DOHH2 (cell line): ENCODE measurements at regions not wholly inside any gene's neighbourhood (a gene's known extent, or its start where the extent isn't known, plus 50 kb on each side); places are given as distances from the start of the nearest gene placed in this dataset.

Experiments used
- H3F3A ChIP-seq: fragments of 200-600 bp; sonication (generic), shearing (Covaris generic); 2 replicates; pipeline ENCODE4 v1.6.0; 2016; ENCODE audit warnings: antibody characterized with exemption, mild to moderate bottlenecking; ENCODE audit not compliant: control insufficient read depth, insufficient read depth
- H3K27ac ChIP-seq: fragments of 200-600 bp; sonication (generic); 2 replicates; pipeline ENCODE4 v1.5.1; 2014; ENCODE audit warnings: low read depth, mild to moderate bottlenecking, low read length, moderate library complexity
- H3K27me3 ChIP-seq: fragments of 200-600 bp; sonication (generic); 2 replicates; pipeline ENCODE4 v1.6.1; 2014; ENCODE audit warnings: mild to moderate bottlenecking, low read length, mixed read lengths; ENCODE audit not compliant: control insufficient read depth
- H3K36me3 ChIP-seq: fragments of 200-600 bp; sonication (generic); 2 replicates; pipeline ENCODE4 v1.6.1; 2014; ENCODE audit warnings: mild to moderate bottlenecking, low read length, moderate library complexity, mixed read lengths; ENCODE audit not compliant: control insufficient read depth
- H3K4me1 ChIP-seq: fragments of 200-600 bp; sonication (generic); 2 replicates; pipeline ENCODE4 v1.6.1; 2014; ENCODE audit warnings: mild to moderate bottlenecking, low read length, mixed read lengths; ENCODE audit not compliant: control insufficient read depth
- H3K4me2 ChIP-seq: fragments of 200-600 bp; sonication (generic); 2 replicates; pipeline ENCODE4 v1.6.0; 2014; ENCODE audit warnings: mild to moderate bottlenecking, low read length, moderate library complexity
- H3K4me3 ChIP-seq: fragments of 200-600 bp; sonication (generic); 2 replicates; pipeline ENCODE4 v1.5.1; 2014; ENCODE audit warnings: mild to moderate bottlenecking, low read length, mixed read lengths
- H3K79me2 ChIP-seq: fragments of 200-600 bp; sonication (generic); 2 replicates; pipeline ENCODE4 v1.6.1; 2014; ENCODE audit warnings: mild to moderate bottlenecking, low read length, mixed read lengths; ENCODE audit not compliant: control insufficient read depth
- H3K9me2 ChIP-seq: fragments of 200-600 bp; sonication (generic); replicated peaks from 2 replicates; pipeline ENCODE4 v1.6.1; 2014; ENCODE audit warnings: mild to moderate bottlenecking, low read length, mixed read lengths; ENCODE audit not compliant: control insufficient read depth
- H3K9me3 ChIP-seq: fragments of 200-600 bp; sonication (generic); 2 replicates; pipeline ENCODE4 v1.6.1; 2014; ENCODE audit warnings: antibody characterized with exemption, low read length, mixed read lengths; ENCODE audit not compliant: control insufficient read depth, insufficient read depth
- H4K20me1 ChIP-seq: fragments of 200-600 bp; sonication (generic); 2 replicates; pipeline ENCODE4 v1.6.0; 2014; ENCODE audit warnings: low read depth, mild to moderate bottlenecking, antibody characterized with exemption, low read length, moderate library complexity; ENCODE audit not compliant: control insufficient read depth, insufficient read depth
- EZH2phosphoT487 ChIP-seq: fragments of 200-600 bp; sonication (generic); IDR thresholded peaks from 2 replicates; pipeline ENCODE4 v1.6.1; 2017; ENCODE audit warnings: borderline replicate concordance, mild to moderate bottlenecking, antibody characterized with exemption, low read length, moderate library complexity, mixed read lengths
- TF ChIP-seq, protein P1 (sequence below): fragments of 200-600 bp; sonication (generic); IDR thresholded peaks from one replicate; pipeline ENCODE4 v1.5.1; 2014; ENCODE audit warnings: antibody characterized with exemption, mild to moderate bottlenecking, low read depth, low read length; ENCODE audit not compliant: poor library complexity, severe bottlenecking

DNA sequence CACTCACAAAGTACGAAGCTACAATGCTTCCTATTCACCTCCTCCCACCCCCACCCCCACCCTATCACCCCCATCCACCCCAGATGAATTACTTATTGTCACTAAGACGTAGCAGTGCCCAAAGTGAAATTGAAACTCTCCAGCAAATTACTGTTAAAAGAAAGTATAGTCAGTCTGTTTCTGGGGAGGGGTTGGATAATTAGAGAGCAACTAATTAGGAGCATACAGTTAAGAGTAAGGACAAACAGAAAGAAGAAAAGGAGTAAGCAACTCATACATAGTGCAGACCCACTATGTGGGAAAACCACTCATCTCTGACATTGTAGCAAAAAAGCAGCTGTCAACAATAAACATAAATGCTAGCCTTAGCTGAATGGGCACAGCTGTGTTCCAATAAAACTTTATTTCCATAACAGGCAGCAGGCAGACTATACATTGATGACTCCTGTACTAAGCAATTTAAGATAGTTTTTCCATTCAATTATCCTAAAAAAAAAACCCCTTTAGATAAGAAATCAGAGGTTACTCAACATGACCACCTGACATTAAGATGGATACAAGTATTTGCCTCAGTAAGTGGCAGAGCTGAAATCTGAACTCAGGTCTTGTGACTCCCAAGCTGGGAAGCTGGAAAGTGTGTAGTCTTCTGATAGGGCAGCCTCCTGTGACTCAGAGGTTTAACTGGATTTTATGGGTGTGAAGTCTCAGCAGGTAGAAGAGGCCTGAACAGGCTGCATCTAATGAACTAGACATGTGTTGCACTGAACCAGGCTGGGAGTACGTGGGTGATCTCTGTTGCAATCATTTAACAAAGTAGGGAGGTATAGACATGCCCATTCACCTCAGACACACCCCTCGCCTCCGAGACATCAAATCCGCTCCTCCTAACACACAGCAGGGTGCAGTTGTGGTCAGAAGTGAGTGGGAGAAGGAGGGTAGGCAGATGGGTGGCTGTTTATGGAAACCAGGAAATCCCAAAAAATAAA, 171.8 kb upstream of the KLF7 start:
- H3K36me3 ChIP-seq, result no peaks in the 10 kb centered on the region
- H3K27me3 ChIP-seq, result peaks cover 36% of the 10 kb centered on the region
- H4K20me1 ChIP-seq, result no peaks in the 10 kb centered on the region
- no peaks in the 10 kb centered on the region for H3K4me1 ChIP-seq
- no peak for TF ChIP-seq EZH2phosphoT487
- TF ChIP-seq, protein P1, sequence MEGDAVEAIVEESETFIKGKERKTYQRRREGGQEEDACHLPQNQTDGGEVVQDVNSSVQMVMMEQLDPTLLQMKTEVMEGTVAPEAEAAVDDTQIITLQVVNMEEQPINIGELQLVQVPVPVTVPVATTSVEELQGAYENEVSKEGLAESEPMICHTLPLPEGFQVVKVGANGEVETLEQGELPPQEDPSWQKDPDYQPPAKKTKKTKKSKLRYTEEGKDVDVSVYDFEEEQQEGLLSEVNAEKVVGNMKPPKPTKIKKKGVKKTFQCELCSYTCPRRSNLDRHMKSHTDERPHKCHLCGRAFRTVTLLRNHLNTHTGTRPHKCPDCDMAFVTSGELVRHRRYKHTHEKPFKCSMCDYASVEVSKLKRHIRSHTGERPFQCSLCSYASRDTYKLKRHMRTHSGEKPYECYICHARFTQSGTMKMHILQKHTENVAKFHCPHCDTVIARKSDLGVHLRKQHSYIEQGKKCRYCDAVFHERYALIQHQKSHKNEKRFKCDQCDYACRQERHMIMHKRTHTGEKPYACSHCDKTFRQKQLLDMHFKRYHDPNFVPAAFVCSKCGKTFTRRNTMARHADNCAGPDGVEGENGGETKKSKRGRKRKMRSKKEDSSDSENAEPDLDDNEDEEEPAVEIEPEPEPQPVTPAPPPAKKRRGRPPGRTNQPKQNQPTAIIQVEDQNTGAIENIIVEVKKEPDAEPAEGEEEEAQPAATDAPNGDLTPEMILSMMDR, result no peak
- no peaks in the 10 kb centered on the region for H3K79me2 ChIP-seq
- no peaks in the 10 kb centered on the region for H3K9me2 ChIP-seq
- peaks cover 4% of the 10 kb centered on the region; the same call in 1 of the 2 replicates for H3K9me3 ChIP-seq
- H3K4me2 ChIP-seq, result no peak overlapping the region
- H3K4me3 ChIP-seq, result no peak overlapping the region
- no peak overlapping the region for H3K27ac ChIP-seq
- no peaks in the 10 kb centered on the region for H3F3A ChIP-seq

DNA sequence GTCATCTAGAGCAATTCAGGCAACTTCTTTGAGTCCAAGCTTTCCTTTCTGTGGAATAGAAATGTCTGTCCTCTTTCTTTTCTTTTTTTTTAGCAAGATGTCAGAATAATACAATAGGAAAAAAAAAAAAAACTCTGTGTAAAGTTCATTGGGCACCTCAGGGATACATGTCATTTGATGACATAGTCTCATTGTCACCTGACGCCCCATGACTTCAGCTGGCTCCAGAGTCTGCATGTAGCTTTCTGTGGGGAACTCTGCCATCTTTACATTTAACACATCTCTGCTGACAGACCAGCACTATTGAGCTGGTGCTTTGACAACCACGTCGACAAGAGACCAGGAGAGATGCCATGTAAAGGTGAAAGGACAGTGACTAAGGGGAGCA, 172.5 kb upstream of the KLF7 start:
- Histone ChIP-seq H3K9me3 (peaks cover 4% of the 10 kb centered on the region; the same call in 1 of the 2 replicates), H3K4me2 (no peak overlapping the region), H3K4me3 (no peak overlapping the region), H4K20me1 (no peaks in the 10 kb centered on the region), H3K27me3 (peaks cover 31% of the 10 kb centered on the region), H3K9me2 (no peaks in the 10 kb centered on the region), H3F3A (no peaks in the 10 kb centered on the region), H3K4me1 (no peaks in the 10 kb centered on the region), H3K79me2 (no peaks in the 10 kb centered on the region), H3K27ac (no peak overlapping the region), H3K36me3 (no peaks in the 10 kb centered on the region)
- TF ChIP-seq, protein P1, result no peak
- no peak for TF ChIP-seq EZH2phosphoT487

DNA sequence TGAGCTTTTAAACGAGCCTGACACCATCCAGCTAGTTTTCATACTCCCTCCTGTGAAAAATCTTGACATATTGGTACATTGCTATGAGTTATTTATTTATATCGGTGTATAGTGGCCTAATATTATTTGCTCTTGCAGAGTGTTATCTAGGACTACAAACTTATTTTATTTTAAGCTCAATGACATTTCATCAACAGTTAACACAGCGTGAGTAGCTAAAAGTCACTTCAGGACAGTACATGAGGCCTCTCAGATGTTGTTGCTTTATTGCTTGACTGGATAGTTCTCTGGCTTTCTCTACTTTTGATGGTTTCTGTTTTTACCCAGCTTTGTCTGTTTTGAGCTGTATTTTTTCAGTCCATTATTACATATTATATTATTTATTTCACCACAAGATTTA, 172.9 kb upstream of the KLF7 start:
- no peaks in the 10 kb centered on the region for H3K9me2 ChIP-seq
- H3F3A ChIP-seq, result no peaks in the 10 kb centered on the region
- no peak overlapping the region for H3K4me3 ChIP-seq
- H4K20me1 ChIP-seq, result no peaks in the 10 kb centered on the region
- H3K36me3 ChIP-seq, result no peaks in the 10 kb centered on the region
- no peak for TF ChIP-seq EZH2phosphoT487
- TF ChIP-seq, protein P1, result no peak
- peaks cover 27% of the 10 kb centered on the region for H3K27me3 ChIP-seq
- H3K4me2 ChIP-seq, result no peak overlapping the region
- peaks cover 4% of the 10 kb centered on the region; the same call in 1 of the 2 replicates for H3K9me3 ChIP-seq
- no peak overlapping the region for H3K27ac ChIP-seq
- no peaks in the 10 kb centered on the region for H3K79me2 ChIP-seq
- no peaks in the 10 kb centered on the region for H3K4me1 ChIP-seq
